CD4-positive, alpha-beta memory T cell (primary cell): ENCODE measurements at regions not wholly inside any gene's neighbourhood (a gene's known extent, or its start where the extent isn't known, plus 50 kb on each side); places are given as distances from the start of the nearest gene placed in this dataset.
A peak's percentile ranks its signal among the peaks of the same experiment; 100 is the strongest.

ENCODE experiments used
- CTCF ChIA-PET: fragments of 350-600 bp; sonication (Branson Sonifier 250); formaldehyde crosslinking; loops from one replicate; lab custom pipeline; 2021; ENCODE audit warnings: inconsistent platforms; ENCODE audit not compliant: partially characterized antibody; lab: Charles Lee
- POLR2A ChIA-PET: fragments of 350-600 bp; sonication (Branson Sonifier 250); formaldehyde crosslinking; loops from one replicate; lab custom pipeline; 2021; ENCODE audit not compliant: partially characterized antibody; lab: Charles Lee
- DNase-seq, 5 donors: peaks; one replicate each; pipeline versions ENCODE4 v3.0.0 to v3.0.0-alpha.2; 2020 to 2022; ENCODE audit warnings: mixed read lengths in 1 of 5
- H3K27ac ChIP-seq: one replicate; pipeline ENCODE4 v1.7.0; 2013; ENCODE audit warnings: low read depth, low read length
- H3K27me3 ChIP-seq: 2 replicates; pipeline ENCODE4 v1.7.0; 2013; ENCODE audit warnings: mild to moderate bottlenecking, low read length, moderate library complexity; ENCODE audit not compliant: insufficient read depth
- H3K36me3 ChIP-seq: 2 replicates; pipeline ENCODE4 v1.7.0; 2013; ENCODE audit warnings: mild to moderate bottlenecking, low read length, moderate library complexity; ENCODE audit not compliant: insufficient read depth
- H3K4me1 ChIP-seq: 2 replicates; pipeline ENCODE4 v1.7.0; 2013; ENCODE audit warnings: mild to moderate bottlenecking, low read length, moderate library complexity; ENCODE audit not compliant: insufficient read depth
- H3K4me3 ChIP-seq, 2 donors: one replicate each; pipeline ENCODE4 v1.7.0; 2013; ENCODE audit warnings: low read length in 2 of 2, mild to moderate bottlenecking in 1 of 2
- H3K9me3 ChIP-seq, 2 donors: one replicate each; pipeline ENCODE4 v1.7.0; 2013; ENCODE audit warnings: low read length in 2 of 2, control low read depth in 1 of 2; ENCODE audit not compliant: control insufficient read depth in 1 of 2
- H3K27ac Mint-ChIP-seq, 7 donors: one replicate each; pipeline ENCODE4 v1.8.0; 2020 to 2021; ENCODE audit warnings: mixed read lengths in 7 of 7, mild to moderate bottlenecking in 6 of 7, inconsistent platforms in 3 of 7, moderate library complexity in 3 of 7
- H3K27me3 Mint-ChIP-seq, 2 donors: one replicate each; pipeline ENCODE4 v1.8.0; 2020 to 2021; ENCODE audit warnings: mixed read lengths in 2 of 2
- H3K36me3 Mint-ChIP-seq, 2 donors: one replicate each; pipeline ENCODE4 v1.8.0; 2020 to 2021; ENCODE audit warnings: mixed read lengths in 2 of 2, inconsistent platforms in 1 of 2, mild to moderate bottlenecking in 1 of 2
- H3K4me1 Mint-ChIP-seq, 4 donors: one replicate each; pipeline ENCODE4 v1.8.0; 2020 to 2021; ENCODE audit warnings: mixed read lengths in 4 of 4, mild to moderate bottlenecking in 1 of 4
- H3K4me3 Mint-ChIP-seq, 8 donors: one replicate each; pipeline ENCODE4 v1.8.0; 2020 to 2021; ENCODE audit warnings: mixed read lengths in 8 of 8, mild to moderate bottlenecking in 7 of 8, moderate library complexity in 6 of 8, inconsistent platforms in 3 of 8
- H3K9me3 Mint-ChIP-seq, 8 donors: one replicate each; pipeline ENCODE4 v1.8.0; 2020 to 2021; ENCODE audit warnings: mixed read lengths in 8 of 8, mild to moderate bottlenecking in 5 of 8, inconsistent platforms in 3 of 8, moderate library complexity in 1 of 8
- intact Hi-C: fragments of 100-400 bp; cut with micrococcal nuclease; formaldehyde crosslinking; loops from one replicate; pipeline ENCODE4 v1.15.1; 2023

- no peaks in the 10 kb centered on the region for H3K27me3 Mint-ChIP-seq
- H3K27ac ChIP-seq = no peak overlapping the region
- ChIA-PET CTCF (no interaction called here), POLR2A (no interaction called here)
- peak overlapping the region in 1 of 7 donors; percentile 49 for H3K27ac Mint-ChIP-seq
- peaks cover 0 to 7% (median 2%) of the 10 kb centered on the region in 4 donors for H3K4me1 Mint-ChIP-seq
- H3K36me3 Mint-ChIP-seq = no peaks in the 10 kb centered on the region
- H3K36me3 ChIP-seq = no peaks in the 10 kb centered on the region
- H3K9me3 ChIP-seq = no peaks in the 10 kb centered on the region
- intact Hi-C loops = no loop called here
- no peak overlapping the region for H3K4me3 Mint-ChIP-seq
- no peaks in the 10 kb centered on the region for H3K9me3 Mint-ChIP-seq
- no peak overlapping the region for H3K4me3 ChIP-seq
- DNase-seq = no peak
- H3K27me3 ChIP-seq = no peaks in the 10 kb centered on the region
- H3K4me1 ChIP-seq = no peaks in the 10 kb centered on the region
Measured at GRCh38 chr9:89955144-89955543, 350.3 kb downstream of the GADD45G start.

GRCh38 chr9:89955626-89956025 lies 350.8 kb downstream of the GADD45G start:
- Histone ChIP-seq H3K4me3 (no peak overlapping the region), H3K27ac (no peak overlapping the region), H3K36me3 (no peaks in the 10 kb centered on the region), H3K9me3 (no peaks in the 10 kb centered on the region), H3K27me3 (no peaks in the 10 kb centered on the region), H3K4me1 (no peaks in the 10 kb centered on the region)
- H3K4me3 Mint-ChIP-seq = no peak overlapping the region
- no peak overlapping the region for H3K27ac Mint-ChIP-seq
- no peaks in the 10 kb centered on the region for H3K27me3 Mint-ChIP-seq
- CTCF ChIA-PET = no interaction called here
- H3K36me3 Mint-ChIP-seq = no peaks in the 10 kb centered on the region
- no peak for DNase-seq
- no peaks in the 10 kb centered on the region for H3K9me3 Mint-ChIP-seq
- POLR2A ChIA-PET = no interaction called here
- intact Hi-C loops = no loop called here
- H3K4me1 Mint-ChIP-seq = peaks cover 0 to 7% (median 3%) of the 10 kb centered on the region in 4 donors

- Mint-ChIP-seq H3K4me3 (no peak overlapping the region), H3K36me3 (no peaks in the 10 kb centered on the region), H3K4me1 (peaks cover 3 to 14% (median 7%) of the 10 kb centered on the region in 4 donors), H3K27ac (no peak overlapping the region), H3K27me3 (no peaks in the 10 kb centered on the region), H3K9me3 (no peaks in the 10 kb centered on the region)
- Histone ChIP-seq H3K27me3 (no peaks in the 10 kb centered on the region), H3K4me3 (no peak overlapping the region), H3K36me3 (no peaks in the 10 kb centered on the region), H3K4me1 (no peaks in the 10 kb centered on the region), H3K9me3 (no peaks in the 10 kb centered on the region), H3K27ac (no peak overlapping the region)
- POLR2A ChIA-PET = no interaction called here
- no peak for DNase-seq
- CTCF ChIA-PET = interaction anchor here (1.1 to 1.4 kb wide), 2 partner anchors 14 to 32 kb away, joined by 3 read pairs; no protein-coding TSS in a partner anchor
- intact Hi-C loops = no loop called here
Measured at GRCh38 chr9:89956331-89956730, 351.5 kb downstream of the GADD45G start.

GRCh38 chr9:89956907-89957306 lies 352.1 kb downstream of the GADD45G start:
- Mint-ChIP-seq H3K4me1 (peaks cover 7 to 19% (median 11%) of the 10 kb centered on the region in 4 donors), H3K36me3 (no peaks in the 10 kb centered on the region), H3K27me3 (no peaks in the 10 kb centered on the region), H3K27ac (no peak overlapping the region), H3K4me3 (no peak overlapping the region), H3K9me3 (no peaks in the 10 kb centered on the region)
- Histone ChIP-seq H3K27me3 (no peaks in the 10 kb centered on the region), H3K9me3 (no peaks in the 10 kb centered on the region), H3K4me3 (no peak overlapping the region), H3K36me3 (no peaks in the 10 kb centered on the region), H3K27ac (no peak overlapping the region), H3K4me1 (peaks cover 5% of the 10 kb centered on the region)
- CTCF ChIA-PET = interaction anchor here (1.1 to 1.4 kb wide), 2 partner anchors 15 to 33 kb away, joined by 3 read pairs; no protein-coding TSS in a partner anchor
- POLR2A ChIA-PET = no interaction called here
- intact Hi-C loops = no loop called here
- DNase-seq = no peak

- H3K4me3 ChIP-seq = no peak overlapping the region
- no peaks in the 10 kb centered on the region for H3K9me3 ChIP-seq
- DNase-seq = no peak
- Mint-ChIP-seq H3K4me1 (peaks cover 9 to 22% (median 13%) of the 10 kb centered on the region in 4 donors), H3K27ac (no peak overlapping the region), H3K9me3 (no peaks in the 10 kb centered on the region), H3K27me3 (no peaks in the 10 kb centered on the region), H3K36me3 (no peaks in the 10 kb centered on the region), H3K4me3 (no peak overlapping the region)
- H3K4me1 ChIP-seq = peaks cover 12% of the 10 kb centered on the region
- no peak overlapping the region for H3K27ac ChIP-seq
- CTCF ChIA-PET = interaction anchor here (0.8 kb wide), 1 partner anchor 355 kb away, joined by 3 read pairs; no protein-coding TSS in a partner anchor
- H3K27me3 ChIP-seq = no peaks in the 10 kb centered on the region
- POLR2A ChIA-PET = no interaction called here
- intact Hi-C loops = no loop called here
- no peaks in the 10 kb centered on the region for H3K36me3 ChIP-seq
Measured at GRCh38 chr9:89958086-89958485, 353.3 kb downstream of the GADD45G start.

GRCh38 chr9:89961616-89962341 lies 357.0 kb downstream of the GADD45G start:
- Histone ChIP-seq H3K4me1 (peaks cover 12% of the 10 kb centered on the region), H3K27ac (no peak overlapping the region), H3K27me3 (no peaks in the 10 kb centered on the region), H3K36me3 (no peaks in the 10 kb centered on the region), H3K9me3 (no peaks in the 10 kb centered on the region), H3K4me3 (peak overlapping the region in 1 of 2 donors; percentile 15)
- Mint-ChIP-seq H3K27ac (peak overlapping the region in 4 of 7 donors; percentile 2 to 76 (median 18)), H3K4me3 (peak overlapping the region in 7 of 8 donors; percentile 43 to 86 (median 63)), H3K27me3 (no peaks in the 10 kb centered on the region), H3K36me3 (no peaks in the 10 kb centered on the region), H3K4me1 (peaks cover 10 to 19% (median 14%) of the 10 kb centered on the region in 4 donors), H3K9me3 (no peaks in the 10 kb centered on the region)
- ChIA-PET CTCF (interaction anchor here (1.2 to 1.3 kb wide), 2 partner anchors 360 to 364 kb away, joined by 5 read pairs; no protein-coding TSS in a partner anchor), POLR2A (no interaction called here)
- intact Hi-C loops = no loop called here
- peak in 3 of 5 donors; percentile 1 to 9 (median 5) for DNase-seq

GRCh38 chr9:89963280-89963679 lies 358.5 kb downstream of the GADD45G start:
- no peaks in the 10 kb centered on the region for H3K27me3 ChIP-seq
- Mint-ChIP-seq H3K4me3 (peak overlapping the region in 4 of 8 donors; percentile 4 to 27 (median 23)), H3K27ac (no peak overlapping the region), H3K27me3 (peaks cover 0 to under 1% of the 10 kb centered on the region in 2 donors), H3K36me3 (no peaks in the 10 kb centered on the region), H3K9me3 (no peaks in the 10 kb centered on the region), H3K4me1 (peaks cover 10 to 19% (median 14%) of the 10 kb centered on the region in 4 donors)
- H3K9me3 ChIP-seq = no peaks in the 10 kb centered on the region
- intact Hi-C loops = no loop called here
- H3K27ac ChIP-seq = no peak overlapping the region
- ChIA-PET CTCF (no interaction called here), POLR2A (no interaction called here)
- H3K4me3 ChIP-seq = no peak overlapping the region
- no peaks in the 10 kb centered on the region for H3K36me3 ChIP-seq
- no peak for DNase-seq
- H3K4me1 ChIP-seq = peaks cover 12% of the 10 kb centered on the region
